Breast epithelium (tissue), 3 donors: ENCODE measurements at regions not wholly inside any gene's neighbourhood (a gene's known extent, or its start where the extent isn't known, plus 50 kb on each side); places are given as distances from the start of the nearest gene placed in this dataset.

ENCODE experiments used
- POLR2AphosphoS5 ChIP-seq, 3 donors: sonication (generic); formaldehyde crosslinking; IDR thresholded peaks; one replicate each; pipeline ENCODE4 v1.6.1; 2017; ENCODE audit warnings: antibody characterized with exemption in 3 of 3
- TF ChIP-seq, protein P1 (sequence below), 3 donors: fragments of 450-650 bp; IDR thresholded peaks; one replicate each; pipeline ENCODE4 v1.5.1; 2016 to 2017; ENCODE audit warnings: antibody characterized with exemption in 3 of 3, mild to moderate bottlenecking in 3 of 3, moderate library complexity in 3 of 3

DNA sequence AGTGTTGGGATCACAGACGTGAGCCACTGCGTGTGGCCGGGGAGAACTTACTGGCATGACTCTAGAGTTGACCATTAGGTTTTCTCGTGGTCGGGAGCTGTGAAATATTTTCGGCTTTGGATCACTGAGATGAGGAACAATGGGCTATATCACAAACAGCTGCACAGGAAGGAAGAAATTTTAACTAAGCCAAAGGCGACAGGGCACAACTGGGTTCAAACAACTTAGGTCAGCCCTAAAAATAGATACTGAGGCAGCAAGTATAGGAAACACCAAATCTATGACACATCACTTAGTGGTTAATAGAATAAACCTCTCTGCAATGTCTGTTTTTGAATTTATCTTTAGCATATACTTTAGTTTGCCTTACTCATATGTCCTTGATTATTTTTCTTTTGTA is 162.9 kb downstream of the LRIG3 start:
- TF ChIP-seq, protein P1, sequence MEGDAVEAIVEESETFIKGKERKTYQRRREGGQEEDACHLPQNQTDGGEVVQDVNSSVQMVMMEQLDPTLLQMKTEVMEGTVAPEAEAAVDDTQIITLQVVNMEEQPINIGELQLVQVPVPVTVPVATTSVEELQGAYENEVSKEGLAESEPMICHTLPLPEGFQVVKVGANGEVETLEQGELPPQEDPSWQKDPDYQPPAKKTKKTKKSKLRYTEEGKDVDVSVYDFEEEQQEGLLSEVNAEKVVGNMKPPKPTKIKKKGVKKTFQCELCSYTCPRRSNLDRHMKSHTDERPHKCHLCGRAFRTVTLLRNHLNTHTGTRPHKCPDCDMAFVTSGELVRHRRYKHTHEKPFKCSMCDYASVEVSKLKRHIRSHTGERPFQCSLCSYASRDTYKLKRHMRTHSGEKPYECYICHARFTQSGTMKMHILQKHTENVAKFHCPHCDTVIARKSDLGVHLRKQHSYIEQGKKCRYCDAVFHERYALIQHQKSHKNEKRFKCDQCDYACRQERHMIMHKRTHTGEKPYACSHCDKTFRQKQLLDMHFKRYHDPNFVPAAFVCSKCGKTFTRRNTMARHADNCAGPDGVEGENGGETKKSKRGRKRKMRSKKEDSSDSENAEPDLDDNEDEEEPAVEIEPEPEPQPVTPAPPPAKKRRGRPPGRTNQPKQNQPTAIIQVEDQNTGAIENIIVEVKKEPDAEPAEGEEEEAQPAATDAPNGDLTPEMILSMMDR (IDR thresholded peaks at IDR 0.05): no peak
- no peak for TF ChIP-seq POLR2AphosphoS5 (IDR thresholded peaks at IDR 0.05)
